Activated B cell treated with CpG ODN at 0.5 μM for 24 hours (primary cell): ENCODE measurements at regions not wholly inside any gene's neighbourhood (a gene's known extent, or its start where the extent isn't known, plus 50 kb on each side); places are given as distances from the start of the nearest gene placed in this dataset.

Experiments used
- ATAC-seq: fragments of 200-7000 bp; cut with Tn5 transposase; one replicate; pipeline ENCODE4 v1.10.0; 2021; ENCODE audit warnings: low read depth, mild to moderate bottlenecking, moderate library complexity
- CTCF ChIA-PET: fragments of 350-600 bp; sonication (Branson Sonifier 250); formaldehyde crosslinking; loops from one replicate; lab custom pipeline; 2021; ENCODE audit warnings: antibody characterized with exemption; lab: Charles Lee
- POLR2A ChIA-PET: fragments of 350-600 bp; sonication (Branson Sonifier 250); formaldehyde crosslinking; loops from one replicate; lab custom pipeline; 2021; ENCODE audit warnings: antibody characterized with exemption; lab: Charles Lee
- DNase-seq: peaks from one replicate; pipeline ENCODE4 v3.0.0; 2022
- H3K27ac Mint-ChIP-seq: one replicate; pipeline ENCODE4 v1.8.0; 2020; ENCODE audit warnings: mixed read lengths
- H3K27me3 Mint-ChIP-seq: one replicate; pipeline ENCODE4 v1.8.0; 2021; ENCODE audit warnings: mixed read lengths
- H3K36me3 Mint-ChIP-seq: one replicate; pipeline ENCODE4 v1.8.0; 2021; ENCODE audit warnings: low read depth, mixed read lengths
- H3K4me1 Mint-ChIP-seq: one replicate; pipeline ENCODE4 v1.8.0; 2021; ENCODE audit warnings: mixed read lengths
- H3K4me3 Mint-ChIP-seq: one replicate; pipeline ENCODE4 v1.8.0; 2020; ENCODE audit warnings: mild to moderate bottlenecking, mixed read lengths
- H3K9me3 Mint-ChIP-seq: one replicate; pipeline ENCODE4 v1.8.0; 2020; ENCODE audit warnings: mixed read lengths
- CTCF ChIP-seq: fragments of 200-600 bp; IDR thresholded peaks from one replicate; pipeline ENCODE4 v1.8.0; 2022; ENCODE audit warnings: antibody characterized with exemption, mild to moderate bottlenecking
- intact Hi-C: fragments of 100-400 bp; cut with micrococcal nuclease; formaldehyde crosslinking; loops from one replicate; pipeline ENCODE4 v1.15.1; 2024

GRCh38 chr10:124293616-124294449, 124.9 kb downstream of the OAT start:
- ChIA-PET CTCF (no interaction called here), POLR2A (no interaction called here)
- Mint-ChIP-seq H3K36me3 (no peaks in the 10 kb centered on the region), H3K9me3 (no peaks in the 10 kb centered on the region), H3K4me3 (no peak overlapping the region), H3K27me3 (no peaks in the 10 kb centered on the region), H3K27ac (no peak overlapping the region), H3K4me1 (no peaks in the 10 kb centered on the region)
- TF ChIP-seq CTCF: no peak
- DNase-seq (no peak), ATAC-seq (no peak)
- intact Hi-C loops: no loop called here

DNA sequence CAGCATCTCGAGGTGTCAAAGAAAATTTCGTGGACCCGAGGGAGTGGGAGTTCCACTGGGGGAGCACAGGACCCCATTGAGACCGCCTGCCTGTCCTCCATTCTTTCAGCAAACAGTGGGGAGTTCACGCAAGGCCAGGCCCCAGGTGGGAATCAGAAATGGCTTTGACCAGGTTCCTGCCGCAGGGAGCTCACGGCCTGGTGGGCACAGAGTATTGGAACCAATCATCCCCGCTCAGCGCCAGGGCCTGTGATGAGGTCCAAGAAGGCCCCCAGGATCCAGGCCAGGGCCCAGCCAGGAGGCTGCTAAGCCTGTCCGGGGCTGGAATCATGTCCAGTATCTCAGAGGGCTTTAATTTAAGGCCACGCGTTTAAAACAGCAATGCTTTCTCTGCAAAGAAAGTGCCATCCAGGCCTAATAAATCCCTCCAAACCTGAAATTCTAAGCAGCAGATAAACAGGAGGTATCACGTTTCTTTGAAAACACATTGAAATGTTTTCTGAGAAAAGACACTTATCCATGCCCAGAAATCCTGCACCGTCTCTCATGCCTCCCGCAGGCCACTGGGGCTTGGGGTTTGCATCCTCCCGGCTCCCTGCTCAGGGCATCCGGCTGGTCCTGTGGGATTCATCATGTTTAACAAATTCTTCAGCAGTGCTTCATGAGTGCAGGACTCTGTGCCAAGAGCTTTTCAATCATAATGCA, 125.7 kb downstream of the OAT start:
- Mint-ChIP-seq H3K27me3 (no peaks in the 10 kb centered on the region), H3K4me3 (no peak overlapping the region), H3K9me3 (no peaks in the 10 kb centered on the region), H3K36me3 (no peaks in the 10 kb centered on the region), H3K27ac (no peak overlapping the region), H3K4me1 (no peaks in the 10 kb centered on the region)
- no peak for TF ChIP-seq CTCF
- ATAC-seq (no peak), DNase-seq (no peak)
- ChIA-PET POLR2A (no interaction called here), CTCF (no interaction called here)
- intact Hi-C loops: no loop called here

DNA sequence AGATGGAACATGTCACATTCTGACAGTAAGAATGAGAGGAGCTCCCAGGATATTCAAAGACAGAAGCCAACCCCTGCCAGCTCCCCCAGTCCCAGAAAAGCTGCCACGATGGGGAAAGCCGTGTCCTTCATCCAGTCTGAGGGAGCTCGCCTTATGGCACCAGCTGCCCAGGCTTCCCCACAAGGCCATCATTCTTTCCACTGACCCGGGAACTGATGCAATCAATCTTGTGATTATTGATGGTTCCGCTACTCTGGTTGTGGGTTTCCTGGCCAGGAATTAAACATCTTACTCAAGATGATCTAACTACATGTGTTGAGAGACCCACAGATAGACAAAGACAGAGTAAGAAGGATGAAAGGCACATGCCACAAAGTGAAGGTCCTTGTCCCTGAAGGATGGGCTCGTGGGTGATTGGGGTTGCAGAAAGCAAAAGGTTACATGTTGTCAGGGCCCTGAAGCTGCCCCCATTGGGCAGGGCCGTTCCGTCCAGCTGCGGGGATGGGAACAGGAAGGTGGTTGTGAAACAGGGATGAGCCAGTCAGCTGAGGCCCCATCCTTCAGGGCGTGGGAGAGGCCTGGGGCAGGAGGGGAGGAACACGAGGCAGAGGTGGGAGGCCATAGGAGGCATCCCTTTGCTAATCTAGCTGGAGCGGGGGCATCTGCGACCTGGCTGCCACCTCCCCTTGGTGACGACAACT, 127.6 kb downstream of the OAT start:
- Mint-ChIP-seq H3K4me1 (peaks cover 4% of the 10 kb centered on the region), H3K36me3 (no peaks in the 10 kb centered on the region), H3K9me3 (no peaks in the 10 kb centered on the region), H3K27ac (no peak overlapping the region), H3K4me3 (no peak overlapping the region), H3K27me3 (no peaks in the 10 kb centered on the region)
- intact Hi-C loops: no loop called here
- no peak for ATAC-seq
- no peak for DNase-seq
- ChIA-PET CTCF (no interaction called here), POLR2A (no interaction called here)
- TF ChIP-seq CTCF: no peak

DNA sequence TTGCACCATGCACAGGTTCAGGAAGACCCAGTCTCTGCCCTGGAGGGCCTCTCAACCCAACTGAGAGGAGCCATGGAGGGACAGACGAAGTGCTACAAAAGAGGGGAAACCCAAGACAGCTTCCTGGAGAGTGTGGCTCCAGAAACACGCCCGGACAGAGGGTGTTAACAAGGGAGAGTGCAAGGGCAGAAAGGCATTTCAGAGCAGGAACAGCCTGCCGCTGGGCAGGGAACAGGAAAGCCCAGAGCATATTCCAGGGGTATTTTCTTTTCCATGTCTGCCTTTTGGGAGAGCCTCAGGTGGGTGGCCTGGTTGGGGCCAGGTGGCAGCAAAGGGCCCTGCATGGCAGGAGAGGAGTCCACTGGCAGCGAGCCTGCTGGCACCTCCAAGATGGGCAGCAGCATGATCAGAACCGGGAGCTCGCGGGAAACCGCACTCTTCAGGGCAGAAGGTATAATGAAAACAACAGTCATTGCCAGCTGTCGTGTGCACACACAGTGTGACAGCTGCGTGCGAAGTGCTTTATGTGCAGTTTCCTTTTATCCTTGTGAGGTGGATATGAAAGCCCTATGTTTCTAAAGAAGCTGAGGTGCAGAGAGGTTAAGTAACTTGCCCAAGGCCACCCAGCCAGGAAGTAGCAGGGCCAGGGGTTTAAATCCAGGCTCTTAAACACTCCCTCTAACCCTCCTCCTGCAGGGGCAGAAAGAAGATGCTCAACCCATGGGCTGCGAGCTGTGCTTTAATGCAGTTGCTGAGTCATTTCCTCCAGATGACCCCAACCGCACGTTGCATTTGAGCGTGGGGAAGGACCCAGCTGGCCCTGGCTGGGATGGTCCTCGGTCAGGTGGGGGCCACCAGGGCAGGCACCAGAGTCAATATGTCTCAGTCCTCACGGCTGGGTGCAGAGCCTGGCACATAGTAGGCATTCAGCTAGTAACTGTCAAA, 128.6 kb downstream of the OAT start:
- no peak for TF ChIP-seq CTCF
- Mint-ChIP-seq H3K27me3 (no peaks in the 10 kb centered on the region), H3K36me3 (no peaks in the 10 kb centered on the region), H3K27ac (no peak overlapping the region), H3K4me1 (peaks cover 14% of the 10 kb centered on the region), H3K9me3 (no peaks in the 10 kb centered on the region), H3K4me3 (no peak overlapping the region)
- POLR2A ChIA-PET: no interaction called here
- CTCF ChIA-PET: interaction anchor here (1.1 kb wide), 1 partner anchor 99 kb away, joined by 3 read pairs; no protein-coding TSS in a partner anchor
- intact Hi-C loops: no loop called here
- ATAC-seq (no peak), DNase-seq (no peak)
